Central memory CD8-positive, alpha-beta T cell (primary cell): ENCODE measurements at regions not wholly inside any gene's neighbourhood (a gene's known extent, or its start where the extent isn't known, plus 50 kb on each side); places are given as distances from the start of the nearest gene placed in this dataset.

Experiments
- ATAC-seq: fragments of 150-1000 bp; cut with Tn5 transposase; replicated peaks from 2 replicates; pipeline ENCODE4 v1.10.0; 2022; ENCODE audit warnings: mild to moderate bottlenecking, moderate FRiP score, moderate number of reproducible peaks; ENCODE audit not compliant: poor library complexity, severe bottlenecking; ENCODE audit errors: extremely low read depth
- DNase-seq, 2 donors: peaks; one replicate each; pipeline ENCODE4 v3.0.0; 2021; ENCODE audit warnings: low spot score in 2 of 2
- H3K27ac Mint-ChIP-seq: one replicate; pipeline ENCODE4 v1.8.0; 2022; ENCODE audit warnings: low read depth, mild to moderate bottlenecking, moderate library complexity, mixed read lengths
- H3K27me3 Mint-ChIP-seq: one replicate; pipeline ENCODE4 v1.8.0; 2022; ENCODE audit warnings: mixed read lengths
- H3K36me3 Mint-ChIP-seq: one replicate; pipeline ENCODE4 v1.8.0; 2022; ENCODE audit warnings: mild to moderate bottlenecking, moderate library complexity, mixed read lengths; ENCODE audit not compliant: insufficient read depth
- H3K4me1 Mint-ChIP-seq: one replicate; pipeline ENCODE4 v1.8.0; 2022; ENCODE audit warnings: mixed read lengths
- H3K4me3 Mint-ChIP-seq: one replicate; pipeline ENCODE4 v1.8.0; 2022; ENCODE audit warnings: mild to moderate bottlenecking, moderate library complexity, mixed read lengths
- H3K9me3 Mint-ChIP-seq: one replicate; pipeline ENCODE4 v1.8.0; 2022; ENCODE audit warnings: mixed read lengths

DNA sequence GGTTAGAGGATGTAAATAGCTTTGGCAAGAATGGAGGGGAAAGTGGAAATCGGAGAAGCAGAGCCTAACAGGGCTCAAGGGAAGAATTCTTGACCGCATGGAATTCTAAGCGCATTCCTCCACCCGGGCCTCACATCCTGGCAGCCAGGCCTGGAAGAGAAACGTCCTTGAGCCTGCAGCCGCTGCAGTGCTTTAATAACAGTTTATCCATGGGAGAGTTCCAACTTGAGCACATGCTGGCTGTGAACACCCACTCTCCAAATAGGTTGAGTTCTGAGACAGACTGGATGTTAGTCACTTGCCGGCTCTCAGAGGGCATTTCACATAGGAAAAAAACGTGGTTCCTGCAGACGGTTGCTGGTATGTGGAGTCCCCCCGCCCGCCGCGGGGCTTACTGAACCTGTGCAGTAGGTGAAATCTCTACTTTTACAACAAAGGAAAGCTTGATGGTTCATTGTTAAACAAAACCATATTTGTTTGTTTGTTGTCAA lies 61.4 kb upstream of the STEAP1B start:
- no peak for DNase-seq
- H3K27ac Mint-ChIP-seq, result no peak overlapping the region
- peaks cover 21% of the 10 kb centered on the region for H3K4me1 Mint-ChIP-seq
- H3K9me3 Mint-ChIP-seq, result no peaks in the 10 kb centered on the region
- ATAC-seq, result no peak
- H3K4me3 Mint-ChIP-seq, result no peak overlapping the region
- peaks cover 35% of the 10 kb centered on the region for H3K27me3 Mint-ChIP-seq
- H3K36me3 Mint-ChIP-seq, result no peaks in the 10 kb centered on the region

DNA sequence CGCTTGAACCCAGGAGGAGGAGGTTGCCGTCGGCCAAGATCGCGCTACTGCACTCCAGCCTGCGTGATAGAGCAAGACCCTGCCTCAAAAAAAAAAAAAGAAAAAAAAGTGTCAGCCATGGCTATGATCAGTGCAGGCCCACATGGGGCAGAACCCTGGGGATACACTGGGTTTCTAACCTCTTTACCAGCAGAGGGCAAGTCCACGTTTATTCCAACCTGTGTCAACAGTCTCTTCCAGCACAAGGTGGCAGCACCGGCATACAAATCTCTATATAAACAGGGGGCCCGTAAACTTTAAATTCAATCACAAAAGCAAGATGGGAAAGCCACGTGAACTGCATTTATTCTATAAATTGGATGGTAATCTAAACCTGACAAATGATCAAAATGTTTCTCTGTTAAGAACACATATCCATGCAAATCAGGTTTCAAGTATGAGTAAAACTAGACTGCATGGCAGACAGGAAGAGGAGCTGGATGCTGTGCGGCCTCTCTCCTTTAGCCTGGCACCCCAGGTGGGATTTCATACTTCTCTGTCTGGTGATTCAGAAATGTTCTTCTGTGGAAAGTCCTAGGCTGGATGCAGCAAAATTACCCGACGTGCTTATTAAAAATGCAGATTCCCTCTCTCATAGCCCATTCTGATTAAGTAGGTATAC lies 60.0 kb upstream of the STEAP1B start:
- H3K4me3 Mint-ChIP-seq, result no peak overlapping the region
- peaks cover 21% of the 10 kb centered on the region for H3K4me1 Mint-ChIP-seq
- DNase-seq, result peak in 1 of 2 donors; percentile 25

DNA sequence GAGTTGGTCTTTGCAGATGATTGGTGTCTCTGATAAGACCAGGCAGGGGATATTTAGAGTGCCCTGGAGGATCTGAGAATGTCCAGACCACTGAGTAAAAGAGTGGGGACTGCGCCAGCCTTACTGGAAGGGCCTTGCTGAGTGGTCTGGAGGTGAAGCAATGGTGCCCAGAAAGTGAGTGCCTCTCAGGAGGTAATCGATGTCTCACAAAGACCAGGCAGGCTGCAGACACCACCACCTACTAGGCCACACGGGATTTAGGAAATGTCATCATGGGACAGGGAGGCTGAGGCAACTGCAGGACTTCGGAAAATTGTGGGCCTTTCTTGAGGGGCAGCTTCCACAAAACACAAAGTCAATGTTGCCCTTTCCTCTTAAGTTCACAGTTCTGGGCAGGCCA lies 57.2 kb upstream of the STEAP1B start:
- no peak for DNase-seq
- H3K9me3 Mint-ChIP-seq, result no peaks in the 10 kb centered on the region
- peaks cover 30% of the 10 kb centered on the region for H3K27me3 Mint-ChIP-seq
- H3K4me3 Mint-ChIP-seq, result no peak overlapping the region
- no peak for ATAC-seq
- H3K27ac Mint-ChIP-seq, result no peak overlapping the region
- H3K4me1 Mint-ChIP-seq, result no peaks in the 10 kb centered on the region
- H3K36me3 Mint-ChIP-seq, result no peaks in the 10 kb centered on the region

More for the DNA sequence above, 60.0 kb upstream of the STEAP1B start:
- Mint-ChIP-seq H3K27ac (no peak overlapping the region), H3K36me3 (no peaks in the 10 kb centered on the region), H3K27me3 (peaks cover 25% of the 10 kb centered on the region), H3K9me3 (no peaks in the 10 kb centered on the region)
- peak; percentile 74 for ATAC-seq

DNA sequence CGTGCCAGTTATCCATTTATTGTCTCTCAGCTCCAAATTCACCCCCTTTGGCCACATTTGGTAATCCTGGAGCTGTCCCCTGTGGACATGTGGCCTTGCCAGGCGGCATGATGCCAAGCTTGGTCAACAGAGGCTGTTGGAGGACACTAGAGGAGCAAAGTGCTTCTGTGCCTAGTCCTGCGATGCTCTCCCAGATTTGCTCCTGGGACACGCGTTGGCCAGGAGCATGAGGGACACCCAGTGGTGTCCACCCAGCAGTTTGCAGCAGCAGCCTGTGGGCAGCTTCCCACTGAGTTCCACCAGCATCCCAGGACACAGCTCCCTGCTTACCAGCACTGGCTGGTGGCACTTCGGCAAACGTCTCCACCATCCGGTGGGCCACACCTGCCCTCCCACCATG lies 55.5 kb upstream of the STEAP1B start:
- no peak for ATAC-seq

DNA sequence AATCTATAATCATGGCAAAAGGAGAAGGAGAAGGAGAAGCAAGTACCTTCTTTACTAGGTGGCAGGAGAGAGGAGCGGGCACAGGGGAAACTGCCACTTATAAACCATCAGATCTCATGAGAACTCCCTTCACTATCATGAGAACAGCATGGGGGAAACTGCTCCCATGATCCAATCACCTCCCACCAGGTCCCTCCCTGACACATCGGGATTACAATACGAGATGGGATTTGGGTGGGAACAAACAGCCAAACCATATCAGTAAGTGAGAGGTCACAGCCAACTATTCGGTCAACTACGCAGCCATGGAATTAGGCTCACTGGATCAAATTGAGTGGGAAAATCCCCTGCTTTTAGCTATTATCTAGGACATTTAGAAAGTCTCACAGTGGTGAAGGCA lies 54.2 kb upstream of the STEAP1B start:
- peaks cover 7% of the 10 kb centered on the region for H3K4me1 Mint-ChIP-seq
- no peaks in the 10 kb centered on the region for H3K36me3 Mint-ChIP-seq
- DNase-seq (no peak), ATAC-seq (no peak)
- peaks cover 58% of the 10 kb centered on the region for H3K27me3 Mint-ChIP-seq
- H3K9me3 Mint-ChIP-seq, result no peaks in the 10 kb centered on the region
- H3K4me3 Mint-ChIP-seq, result no peak overlapping the region
- no peak overlapping the region for H3K27ac Mint-ChIP-seq

More for the DNA sequence above, 55.5 kb upstream of the STEAP1B start:
- Mint-ChIP-seq H3K4me3 (no peak overlapping the region), H3K36me3 (no peaks in the 10 kb centered on the region), H3K4me1 (no peaks in the 10 kb centered on the region), H3K27ac (no peak overlapping the region), H3K9me3 (no peaks in the 10 kb centered on the region), H3K27me3 (peaks cover 46% of the 10 kb centered on the region)
- DNase-seq, result no peak

DNA sequence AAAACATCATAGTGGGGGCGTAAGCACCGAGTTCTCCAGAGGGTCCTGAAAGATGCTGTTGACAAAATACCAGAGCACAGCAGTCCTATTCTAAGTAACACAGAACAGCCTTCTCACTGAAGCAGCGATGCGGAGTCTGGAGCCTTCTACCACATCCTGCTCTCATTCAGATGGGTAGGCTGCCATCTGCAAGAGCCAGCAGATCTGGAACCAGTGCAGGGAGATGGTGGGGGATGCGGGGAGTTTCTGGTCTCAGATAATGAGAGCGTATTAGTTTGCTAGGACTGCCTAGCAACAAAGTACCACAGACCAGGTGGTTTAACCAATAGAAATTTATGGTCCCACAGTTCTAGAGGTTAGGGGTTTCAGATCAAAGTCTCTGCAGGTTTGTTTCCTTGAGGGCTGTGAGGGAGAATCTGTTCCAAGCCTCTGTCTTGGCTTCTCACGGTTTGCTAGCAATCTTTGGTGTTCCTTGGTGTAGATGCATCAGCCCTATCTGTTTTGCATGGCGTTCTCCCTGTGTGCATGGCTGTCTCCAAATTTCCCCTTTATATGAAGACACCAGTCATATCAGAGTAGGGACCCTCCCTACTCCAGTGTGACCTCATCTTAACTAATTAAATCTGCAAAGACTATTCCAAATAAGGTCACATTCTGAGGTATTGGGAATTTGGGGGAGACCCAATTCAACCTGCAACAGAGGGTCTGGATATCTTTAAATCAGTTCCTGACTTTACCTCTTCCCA lies 52.0 kb upstream of the STEAP1B start:
- Mint-ChIP-seq H3K4me1 (peaks cover 8% of the 10 kb centered on the region), H3K9me3 (no peaks in the 10 kb centered on the region), H3K4me3 (no peak overlapping the region), H3K27ac (no peak overlapping the region), H3K27me3 (peaks cover 71% of the 10 kb centered on the region), H3K36me3 (no peaks in the 10 kb centered on the region)
- ATAC-seq, result peak; percentile 28
- no peak for DNase-seq

DNA sequence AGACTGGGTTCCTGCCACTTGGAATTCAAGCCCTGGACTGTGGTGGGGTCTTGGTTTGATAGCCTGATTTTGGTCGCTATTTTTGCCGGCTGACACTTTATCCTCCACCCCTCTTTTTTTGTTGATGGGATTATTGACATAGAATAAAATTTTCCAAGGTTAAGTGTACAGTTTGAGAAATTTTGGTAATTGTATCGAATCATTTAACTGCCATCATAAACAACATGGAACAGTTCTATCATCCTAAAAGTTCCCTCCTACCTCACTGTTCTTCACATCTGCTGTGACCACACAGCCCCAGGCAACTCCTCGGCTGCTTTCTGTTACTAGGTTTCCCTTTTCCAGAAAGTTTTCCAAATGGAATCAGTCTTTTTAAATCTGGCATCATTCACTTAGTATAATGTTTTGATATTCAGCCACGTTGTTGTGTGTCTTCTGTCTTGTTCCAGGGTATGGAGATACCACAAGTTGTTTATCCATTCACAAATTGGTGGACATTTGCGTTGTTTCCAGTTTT lies 50.6 kb upstream of the STEAP1B start:
- no peak overlapping the region for H3K4me3 Mint-ChIP-seq
- no peak for DNase-seq
- H3K27ac Mint-ChIP-seq, result no peak overlapping the region
- peaks cover 83% of the 10 kb centered on the region for H3K27me3 Mint-ChIP-seq
- ATAC-seq, result no peak
- H3K36me3 Mint-ChIP-seq, result no peaks in the 10 kb centered on the region
- H3K4me1 Mint-ChIP-seq, result peaks cover 8% of the 10 kb centered on the region
- H3K9me3 Mint-ChIP-seq, result no peaks in the 10 kb centered on the region

DNA sequence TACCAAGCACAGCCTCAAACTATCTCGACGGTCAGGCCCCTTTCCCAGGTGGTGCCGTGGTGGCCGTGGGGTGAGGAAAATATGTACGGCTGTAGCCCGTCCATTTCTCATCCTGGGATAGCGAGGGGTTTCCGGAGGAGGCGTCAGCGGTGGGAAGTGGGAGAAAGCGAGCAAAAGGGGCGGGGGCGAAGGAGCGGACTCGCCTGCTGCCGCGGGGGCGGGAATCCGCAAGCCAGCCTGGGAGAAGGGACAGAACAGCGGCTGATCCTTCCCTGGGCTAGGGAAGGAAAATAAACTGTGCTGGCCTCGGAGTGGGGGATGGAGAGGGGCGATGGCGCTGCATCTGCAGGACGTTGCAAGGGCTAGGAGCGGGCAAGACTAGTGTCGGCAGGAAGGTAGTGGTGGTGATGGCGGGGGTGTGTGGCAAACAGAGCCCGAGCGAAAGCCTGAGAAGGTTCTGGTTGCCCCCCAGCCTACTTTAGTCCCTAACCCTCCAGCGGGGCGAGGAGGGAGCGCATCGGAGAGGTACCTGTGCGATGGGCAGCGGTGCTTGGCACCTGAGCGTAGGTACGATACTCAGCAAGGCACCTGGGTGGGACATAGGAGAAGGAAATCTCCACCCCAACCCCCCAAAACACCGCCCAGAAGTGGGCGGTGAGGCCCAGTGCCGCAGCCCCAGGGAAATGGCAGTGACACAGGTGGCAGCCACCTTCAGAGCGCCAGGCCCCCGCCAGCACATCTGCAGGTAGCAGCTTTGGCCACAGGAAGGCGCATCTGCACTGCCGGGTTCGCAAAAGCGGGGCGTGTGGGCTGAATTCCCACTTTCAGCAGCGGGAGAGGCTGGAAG lies 49.9 kb upstream of the STEAP1B start:
- Mint-ChIP-seq H3K9me3 (no peaks in the 10 kb centered on the region), H3K4me1 (peaks cover 8% of the 10 kb centered on the region), H3K4me3 (peak overlapping the region; percentile 60), H3K36me3 (no peaks in the 10 kb centered on the region), H3K27ac (no peak overlapping the region), H3K27me3 (peaks cover 86% of the 10 kb centered on the region)
- ATAC-seq, result no peak
- no peak for DNase-seq
